Transverse colon (tissue), 3 donors: ENCODE measurements at regions not wholly inside any gene's neighbourhood (a gene's known extent, or its start where the extent isn't known, plus 50 kb on each side); places are given as distances from the start of the nearest gene placed in this dataset.

Source experiments
- POLR2A ChIP-seq: fragments of 450-650 bp; IDR thresholded peaks from one replicate; pipeline ENCODE4 v1.6.1; 2016; ENCODE audit warnings: antibody characterized with exemption, mild to moderate bottlenecking, moderate library complexity
- TF ChIP-seq, protein P1 (sequence below), 5 experiments: fragments of 200-600 bp in 3 of 5; fragments of 450-650 bp in 2 of 5; sonication (generic) in 3 of 5; IDR thresholded peaks; 1 replicate in 2 of 5; 2 replicates in 3 of 5; pipeline ENCODE4 v1.5.1; 2016 to 2017; ENCODE audit warnings: antibody characterized with exemption in 5 of 5, inconsistent platforms in 3 of 5, mild to moderate bottlenecking in 2 of 5, moderate library complexity in 1 of 5

DNA sequence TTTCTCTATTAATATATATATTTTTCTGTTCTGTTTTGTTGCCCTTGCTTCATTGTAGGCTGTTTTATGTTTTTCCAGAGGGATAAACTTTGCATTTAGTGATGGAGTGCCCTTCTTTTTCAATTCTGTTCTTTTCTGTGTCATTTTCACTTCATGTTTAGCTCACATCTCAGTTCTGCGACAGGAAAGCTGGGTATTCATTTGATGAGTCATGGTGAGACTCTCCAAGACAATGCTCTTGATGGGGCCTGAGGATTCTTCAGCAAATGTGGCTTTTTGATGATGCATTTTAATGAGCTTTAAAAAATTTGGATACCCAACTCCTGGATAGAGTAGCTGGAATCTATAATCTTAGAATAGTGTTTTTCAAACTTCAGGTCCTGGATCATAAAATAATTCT is 56.5 kb upstream of the SPATA31D4 start:
- TF ChIP-seq POLR2A: no peak
- TF ChIP-seq, protein P1, sequence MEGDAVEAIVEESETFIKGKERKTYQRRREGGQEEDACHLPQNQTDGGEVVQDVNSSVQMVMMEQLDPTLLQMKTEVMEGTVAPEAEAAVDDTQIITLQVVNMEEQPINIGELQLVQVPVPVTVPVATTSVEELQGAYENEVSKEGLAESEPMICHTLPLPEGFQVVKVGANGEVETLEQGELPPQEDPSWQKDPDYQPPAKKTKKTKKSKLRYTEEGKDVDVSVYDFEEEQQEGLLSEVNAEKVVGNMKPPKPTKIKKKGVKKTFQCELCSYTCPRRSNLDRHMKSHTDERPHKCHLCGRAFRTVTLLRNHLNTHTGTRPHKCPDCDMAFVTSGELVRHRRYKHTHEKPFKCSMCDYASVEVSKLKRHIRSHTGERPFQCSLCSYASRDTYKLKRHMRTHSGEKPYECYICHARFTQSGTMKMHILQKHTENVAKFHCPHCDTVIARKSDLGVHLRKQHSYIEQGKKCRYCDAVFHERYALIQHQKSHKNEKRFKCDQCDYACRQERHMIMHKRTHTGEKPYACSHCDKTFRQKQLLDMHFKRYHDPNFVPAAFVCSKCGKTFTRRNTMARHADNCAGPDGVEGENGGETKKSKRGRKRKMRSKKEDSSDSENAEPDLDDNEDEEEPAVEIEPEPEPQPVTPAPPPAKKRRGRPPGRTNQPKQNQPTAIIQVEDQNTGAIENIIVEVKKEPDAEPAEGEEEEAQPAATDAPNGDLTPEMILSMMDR (IDR thresholded peaks at IDR 0.05): no peak
